CD14-positive monocyte (primary cell): ENCODE measurements at regions not wholly inside any gene's neighbourhood (a gene's known extent, or its start where the extent isn't known, plus 50 kb on each side); places are given as distances from the start of the nearest gene placed in this dataset.

ENCODE experiments used
- DNase-seq, 3 donors: peaks; one replicate each; pipeline ENCODE4 v3.0.0-alpha.2; 2011 to 2022
- H2AFZ ChIP-seq: 2 replicates; pipeline ENCODE4 v1.6.0; 2012; ENCODE audit warnings: mild to moderate bottlenecking, low read depth, low read length, inconsistent platforms; ENCODE audit not compliant: insufficient read depth, poor library complexity, severe bottlenecking
- H3K27ac ChIP-seq, 2 donors: 1 replicate in 1 of 2; 2 replicates in 1 of 2; pipeline ENCODE4 v1.5.1; 2012 to 2013; ENCODE audit warnings: low read length in 2 of 2, control low read depth in 1 of 2, inconsistent platforms in 1 of 2, low read depth in 1 of 2, mild to moderate bottlenecking in 1 of 2
- H3K27me3 ChIP-seq, 2 donors: one replicate each; pipeline versions ENCODE4 v1.6.0 to v1.6.1; 2011 to 2013; ENCODE audit warnings: low read length in 2 of 2; ENCODE audit not compliant: control insufficient read depth in 2 of 2, insufficient read depth in 2 of 2
- H3K36me3 ChIP-seq, 2 donors: replicated peaks in 1 of 2; 1 replicate in 1 of 2; 2 replicates in 1 of 2; pipeline versions ENCODE4 v1.5.1 to v1.6.1; 2012 to 2013; ENCODE audit warnings: low read length in 2 of 2, control low read depth in 1 of 2, inconsistent platforms in 1 of 2, mild to moderate bottlenecking in 1 of 2; ENCODE audit not compliant: insufficient read depth in 2 of 2, control insufficient read depth in 1 of 2
- H3K4me1 ChIP-seq, 2 donors: 1 replicate in 1 of 2; 2 replicates in 1 of 2; pipeline versions ENCODE4 v1.5.1 to v1.6.1; 2012 to 2013; ENCODE audit warnings: low read length in 2 of 2, control low read depth in 1 of 2, inconsistent platforms in 1 of 2, mild to moderate bottlenecking in 1 of 2, moderate library complexity in 1 of 2; ENCODE audit not compliant: insufficient read depth in 2 of 2, control insufficient read depth in 1 of 2
- H3K4me2 ChIP-seq: replicated peaks from 2 replicates; pipeline ENCODE3; 2012; ENCODE audit warnings: low read length, moderate library complexity, mild to moderate bottlenecking; ENCODE audit not compliant: poor library complexity, severe bottlenecking; ENCODE audit errors: extremely low read depth
- H3K4me3 ChIP-seq, 3 experiments: fragments of 200-600 bp in 1 of 3; sonication (generic) in 1 of 3; replicated peaks in 1 of 3; 1 replicate in 2 of 3; 2 replicates in 1 of 3; pipeline ENCODE4 v1.5.1; 2011 to 2013; ENCODE audit warnings: low read length in 3 of 3, mild to moderate bottlenecking in 3 of 3, control low read depth in 2 of 3, low read depth in 2 of 3, inconsistent platforms in 1 of 3, moderate library complexity in 1 of 3
- H3K79me2 ChIP-seq: 2 replicates; pipeline ENCODE4 v1.6.0; 2012; ENCODE audit warnings: mild to moderate bottlenecking, control low read depth, inconsistent platforms, low read length, moderate library complexity; ENCODE audit not compliant: insufficient read depth
- H3K9ac ChIP-seq: 2 replicates; pipeline ENCODE4 v1.6.0; 2017; ENCODE audit warnings: low read length, mild to moderate bottlenecking; ENCODE audit not compliant: insufficient read depth, poor library complexity, severe bottlenecking
- H3K9me3 ChIP-seq, 2 donors: replicated peaks in 1 of 2; 1 replicate in 1 of 2; 2 replicates in 1 of 2; pipeline versions ENCODE4 v1.5.1 to v1.6.1; 2012 to 2013; ENCODE audit warnings: low read length in 2 of 2, control low read depth in 1 of 2; ENCODE audit not compliant: control insufficient read depth in 1 of 2, insufficient read depth in 1 of 2
- H4K20me1 ChIP-seq: 2 replicates; pipeline ENCODE4 v1.6.0; 2012; ENCODE audit warnings: mild to moderate bottlenecking, low read length, control low read depth, moderate library complexity; ENCODE audit not compliant: insufficient read depth
- H3K27ac Mint-ChIP-seq, 7 donors: one replicate each; pipeline ENCODE4 v1.8.0; 2020; ENCODE audit warnings: mild to moderate bottlenecking in 7 of 7, mixed read lengths in 7 of 7, moderate library complexity in 6 of 7, inconsistent platforms in 2 of 7
- H3K27me3 Mint-ChIP-seq, 3 donors: one replicate each; pipeline ENCODE4 v1.8.0; 2021 to 2022; ENCODE audit warnings: low read depth in 3 of 3, mild to moderate bottlenecking in 3 of 3, mixed read lengths in 3 of 3, moderate library complexity in 3 of 3, inconsistent platforms in 1 of 3
- H3K36me3 Mint-ChIP-seq, 2 donors: one replicate each; pipeline ENCODE4 v1.8.0; 2020; ENCODE audit warnings: mixed read lengths in 2 of 2, inconsistent platforms in 1 of 2, mild to moderate bottlenecking in 1 of 2
- H3K4me1 Mint-ChIP-seq: one replicate; pipeline ENCODE4 v1.8.0; 2020; ENCODE audit warnings: mild to moderate bottlenecking, mixed read lengths
- H3K4me3 Mint-ChIP-seq, 2 donors: one replicate each; pipeline ENCODE4 v1.8.0; 2020; ENCODE audit warnings: mild to moderate bottlenecking in 2 of 2, mixed read lengths in 2 of 2, moderate library complexity in 1 of 2
- H3K9me3 Mint-ChIP-seq, 7 donors: one replicate each; pipeline ENCODE4 v1.8.0; 2020 to 2022; ENCODE audit warnings: mixed read lengths in 7 of 7, mild to moderate bottlenecking in 6 of 7, moderate library complexity in 6 of 7, inconsistent platforms in 2 of 7
- WGBS: methylation state at CpG from one replicate; pipeline ENCODE4 v1.1.5; 2013; ENCODE audit warnings: missing lambda C conversion rate; ENCODE audit not compliant: insufficient coverage; 5-methylcytosine and 5-hydroxymethylcytosine counted together
- intact Hi-C, 2 donors: fragments of 100-400 bp; cut with micrococcal nuclease; formaldehyde crosslinking; loops; one replicate each; pipeline versions ENCODE4 v1.15.0 to v1.15.1; 2023
- TF ChIP-seq, protein P1 (sequence below): fragments of 200-600 bp; IDR thresholded peaks from one replicate; pipeline ENCODE4 v1.8.0; 2022; ENCODE audit warnings: antibody characterized with exemption, mild to moderate bottlenecking

GRCh38 chr18:10135302-10135926 lies 221.6 kb downstream of the VAPA start:
- no peaks in the 10 kb centered on the region for H4K20me1 ChIP-seq
- peaks cover 0 to 3% (median 0%) of the 10 kb centered on the region in 7 donors for H3K9me3 Mint-ChIP-seq
- H3K4me2 ChIP-seq: no peak overlapping the region
- H3K4me1 ChIP-seq: peaks cover 27 to 33% of the 10 kb centered on the region in 2 donors
- H3K79me2 ChIP-seq: no peaks in the 10 kb centered on the region
- TF ChIP-seq, protein P1, sequence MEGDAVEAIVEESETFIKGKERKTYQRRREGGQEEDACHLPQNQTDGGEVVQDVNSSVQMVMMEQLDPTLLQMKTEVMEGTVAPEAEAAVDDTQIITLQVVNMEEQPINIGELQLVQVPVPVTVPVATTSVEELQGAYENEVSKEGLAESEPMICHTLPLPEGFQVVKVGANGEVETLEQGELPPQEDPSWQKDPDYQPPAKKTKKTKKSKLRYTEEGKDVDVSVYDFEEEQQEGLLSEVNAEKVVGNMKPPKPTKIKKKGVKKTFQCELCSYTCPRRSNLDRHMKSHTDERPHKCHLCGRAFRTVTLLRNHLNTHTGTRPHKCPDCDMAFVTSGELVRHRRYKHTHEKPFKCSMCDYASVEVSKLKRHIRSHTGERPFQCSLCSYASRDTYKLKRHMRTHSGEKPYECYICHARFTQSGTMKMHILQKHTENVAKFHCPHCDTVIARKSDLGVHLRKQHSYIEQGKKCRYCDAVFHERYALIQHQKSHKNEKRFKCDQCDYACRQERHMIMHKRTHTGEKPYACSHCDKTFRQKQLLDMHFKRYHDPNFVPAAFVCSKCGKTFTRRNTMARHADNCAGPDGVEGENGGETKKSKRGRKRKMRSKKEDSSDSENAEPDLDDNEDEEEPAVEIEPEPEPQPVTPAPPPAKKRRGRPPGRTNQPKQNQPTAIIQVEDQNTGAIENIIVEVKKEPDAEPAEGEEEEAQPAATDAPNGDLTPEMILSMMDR: no peak
- no peak for DNase-seq
- H3K4me3 Mint-ChIP-seq: no peak overlapping the region
- H3K9me3 ChIP-seq: no peaks in the 10 kb centered on the region
- peaks cover 29% of the 10 kb centered on the region for H3K4me1 Mint-ChIP-seq
- no peak overlapping the region for H2AFZ ChIP-seq
- peaks cover 0 to 14% of the 10 kb centered on the region in 2 donors for H3K27me3 ChIP-seq
- no peak overlapping the region for H3K4me3 ChIP-seq
- H3K9ac ChIP-seq: no peak overlapping the region
- intact Hi-C loops: no loop called here
- peaks cover 14 to 21% (median 18%) of the 10 kb centered on the region in 3 donors for H3K27me3 Mint-ChIP-seq
- WGBS: 88% methylated on average over 1 of the region's 3 CpGs
- H3K27ac Mint-ChIP-seq: no peak overlapping the region
- H3K27ac ChIP-seq: no peak overlapping the region
- peaks cover 0 to 3% of the 10 kb centered on the region in 2 donors for H3K36me3 Mint-ChIP-seq
- H3K36me3 ChIP-seq: no peaks in the 10 kb centered on the region

DNA sequence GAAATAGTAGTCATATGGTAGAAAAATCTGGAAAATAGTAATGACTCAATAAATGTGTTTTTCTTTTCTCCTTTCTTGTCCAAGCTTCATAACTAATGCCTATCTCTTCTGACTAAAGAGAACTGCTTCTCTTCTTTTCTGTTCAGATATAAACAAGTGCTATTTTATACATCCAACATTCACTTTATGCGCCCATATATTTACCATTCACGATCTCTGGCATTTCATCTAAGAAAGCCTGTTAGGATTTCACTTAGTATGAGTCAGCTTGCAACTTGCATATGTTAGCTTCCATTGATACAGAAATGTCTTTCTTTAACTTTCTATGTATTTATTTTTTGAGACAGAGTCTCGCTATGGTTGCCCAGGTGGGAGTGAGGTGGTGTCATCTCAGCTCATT lies 224.9 kb downstream of the VAPA start:
- intact Hi-C loops: no loop called here
- Mint-ChIP-seq H3K36me3 (no peaks in the 10 kb centered on the region), H3K4me1 (peaks cover 27% of the 10 kb centered on the region)

More for the DNA sequence above, 224.9 kb downstream of the VAPA start:
- H3K36me3 ChIP-seq: no peaks in the 10 kb centered on the region
- H3K27me3 Mint-ChIP-seq: peaks cover 0 to 3% (median 1%) of the 10 kb centered on the region in 3 donors
- H3K4me2 ChIP-seq: no peak overlapping the region
- no peaks in the 10 kb centered on the region for H4K20me1 ChIP-seq
- no peaks in the 10 kb centered on the region for H3K27me3 ChIP-seq
- WGBS: no CpG with 5 or more reads among the region's 3 CpGs
- no peak overlapping the region for H3K27ac Mint-ChIP-seq
- H3K79me2 ChIP-seq: no peaks in the 10 kb centered on the region
- H3K27ac ChIP-seq: no peak overlapping the region
- DNase-seq: no peak
- H3K9ac ChIP-seq: no peak overlapping the region
- TF ChIP-seq, protein P1: no peak
- peaks cover 0 to 3% (median 0%) of the 10 kb centered on the region in 7 donors for H3K9me3 Mint-ChIP-seq
- H3K4me3 ChIP-seq: no peak overlapping the region
- no peaks in the 10 kb centered on the region for H3K9me3 ChIP-seq
- no peak overlapping the region for H2AFZ ChIP-seq
- H3K4me1 ChIP-seq: peaks cover 24 to 25% of the 10 kb centered on the region in 2 donors
- H3K4me3 Mint-ChIP-seq: no peak overlapping the region
